DND-41 (cell line): ENCODE measurements at regions not wholly inside any gene's neighbourhood (a gene's known extent, or its start where the extent isn't known, plus 50 kb on each side); places are given as distances from the start of the nearest gene placed in this dataset.

Source experiments
- ATAC-seq: fragments of 200-7000 bp; cut with Tn5 transposase; 3 replicates; pipeline ENCODE4 v1.9.1; 2021; ENCODE audit warnings: low read depth; ENCODE audit not compliant: insufficient read depth
- DNase-seq: peaks from one replicate; pipeline ENCODE4 v3.0.0-alpha.2; 2020
- H2AFZ ChIP-seq: 2 replicates; pipeline ENCODE4 v1.6.0; 2012; ENCODE audit warnings: low read depth, low read length
- H3K27ac ChIP-seq: 2 replicates; pipeline ENCODE4 v1.5.1; 2012; ENCODE audit warnings: low read length, inconsistent platforms
- H3K27me3 ChIP-seq: fragments of 200-600 bp; sonication (generic); 2 replicates; pipeline ENCODE4 v1.6.0; 2012; ENCODE audit warnings: low read length, mild to moderate bottlenecking, inconsistent platforms; ENCODE audit not compliant: insufficient read depth, poor library complexity
- H3K36me3 ChIP-seq: 2 replicates; pipeline ENCODE4 v1.5.1; 2012; ENCODE audit warnings: low read length, inconsistent platforms; ENCODE audit not compliant: insufficient read depth
- H3K4me1 ChIP-seq: 2 replicates; pipeline ENCODE4 v1.5.1; 2012; ENCODE audit warnings: mild to moderate bottlenecking, low read length; ENCODE audit not compliant: insufficient read depth
- H3K4me2 ChIP-seq: 2 replicates; pipeline ENCODE4 v1.6.0; 2012; ENCODE audit warnings: mild to moderate bottlenecking, moderate library complexity, low read length, inconsistent platforms; ENCODE audit not compliant: insufficient read depth
- H3K4me3 ChIP-seq, 2 experiments: fragments of 200-600 bp in 1 of 2; shearing (Covaris generic) in 1 of 2; 2 replicates each; pipeline ENCODE4 v1.5.1; 2012 to 2016; ENCODE audit warnings: inconsistent platforms in 2 of 2, low read length in 2 of 2, mild to moderate bottlenecking in 2 of 2, low read depth in 1 of 2, moderate library complexity in 1 of 2
- H3K79me2 ChIP-seq: 2 replicates; pipeline ENCODE4 v1.6.0; 2012; ENCODE audit warnings: low read length, inconsistent platforms; ENCODE audit not compliant: insufficient read depth
- H3K9ac ChIP-seq: 2 replicates; pipeline ENCODE4 v1.6.0; 2012; ENCODE audit warnings: low read depth, mild to moderate bottlenecking, inconsistent platforms, low read length, moderate library complexity
- H3K9me3 ChIP-seq: 2 replicates; pipeline ENCODE4 v1.5.1; 2012; ENCODE audit warnings: low read length, moderate library complexity, mild to moderate bottlenecking, inconsistent platforms; ENCODE audit not compliant: insufficient read depth, severe bottlenecking
- H4K20me1 ChIP-seq: 2 replicates; pipeline ENCODE4 v1.6.0; 2012; ENCODE audit warnings: low read length; ENCODE audit not compliant: insufficient read depth
- CTCF ChIP-seq: IDR thresholded peaks from 2 replicates; pipeline ENCODE4 v1.5.1; 2012; ENCODE audit warnings: borderline replicate concordance, low read length, moderate library complexity, mild to moderate bottlenecking; ENCODE audit not compliant: poor library complexity, severe bottlenecking; ENCODE audit errors: extremely low read depth
- EZH2 ChIP-seq: IDR thresholded peaks from 3 replicates; pipeline ENCODE4 v1.6.1; 2012; ENCODE audit warnings: borderline replicate concordance, low read depth, mild to moderate bottlenecking, moderate library complexity, low read length, inconsistent platforms; ENCODE audit not compliant: severe bottlenecking

- Histone ChIP-seq H3K79me2 (no peaks in the 10 kb centered on the region), H2AFZ (no peak overlapping the region), H3K36me3 (no peaks in the 10 kb centered on the region), H3K4me2 (no peak overlapping the region), H3K9ac (no peak overlapping the region), H3K27me3 (no peaks in the 10 kb centered on the region), H3K9me3 (no peaks in the 10 kb centered on the region), H3K4me3 (no peak overlapping the region), H4K20me1 (no peaks in the 10 kb centered on the region), H3K27ac (no peak overlapping the region), H3K4me1 (no peaks in the 10 kb centered on the region)
- ATAC-seq, result no peak
- no peak for DNase-seq
- TF ChIP-seq CTCF, result no peak
- TF ChIP-seq EZH2, result no peak
Observed at GRCh38 chr3:87132801-87133200, 94.3 kb upstream of the CHMP2B start.

DNA sequence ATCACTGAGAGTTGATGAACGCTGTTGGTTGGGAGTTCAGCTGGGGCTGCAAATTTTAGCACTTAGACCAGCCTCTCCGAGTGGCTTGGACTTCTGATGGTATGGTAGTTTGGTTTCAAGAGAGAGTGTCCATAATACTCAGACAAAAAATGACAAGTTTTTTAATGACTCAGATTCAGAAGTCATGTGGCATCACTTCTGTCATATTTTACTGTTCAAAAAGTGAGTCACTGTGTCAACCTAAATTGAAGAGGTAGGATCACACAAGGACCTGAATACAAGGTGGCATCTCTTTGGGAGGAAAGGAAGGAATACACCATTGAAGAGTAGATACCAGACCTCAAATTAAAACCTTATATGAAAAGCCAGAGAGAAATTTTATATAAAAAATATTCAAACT is 99.1 kb upstream of the CHMP2B start:
- H2AFZ ChIP-seq, result no peak overlapping the region
- H3K27ac ChIP-seq, result no peak overlapping the region
- ATAC-seq (no peak), DNase-seq (no peak)
- no peaks in the 10 kb centered on the region for H4K20me1 ChIP-seq
- H3K9ac ChIP-seq, result no peak overlapping the region
- no peak overlapping the region for H3K4me3 ChIP-seq
- H3K36me3 ChIP-seq, result no peaks in the 10 kb centered on the region
- H3K27me3 ChIP-seq, result no peaks in the 10 kb centered on the region
- H3K79me2 ChIP-seq, result no peaks in the 10 kb centered on the region
- no peaks in the 10 kb centered on the region for H3K4me1 ChIP-seq
- no peak for TF ChIP-seq CTCF
- TF ChIP-seq EZH2, result no peak
- no peak overlapping the region for H3K4me2 ChIP-seq
- no peaks in the 10 kb centered on the region for H3K9me3 ChIP-seq

DNA sequence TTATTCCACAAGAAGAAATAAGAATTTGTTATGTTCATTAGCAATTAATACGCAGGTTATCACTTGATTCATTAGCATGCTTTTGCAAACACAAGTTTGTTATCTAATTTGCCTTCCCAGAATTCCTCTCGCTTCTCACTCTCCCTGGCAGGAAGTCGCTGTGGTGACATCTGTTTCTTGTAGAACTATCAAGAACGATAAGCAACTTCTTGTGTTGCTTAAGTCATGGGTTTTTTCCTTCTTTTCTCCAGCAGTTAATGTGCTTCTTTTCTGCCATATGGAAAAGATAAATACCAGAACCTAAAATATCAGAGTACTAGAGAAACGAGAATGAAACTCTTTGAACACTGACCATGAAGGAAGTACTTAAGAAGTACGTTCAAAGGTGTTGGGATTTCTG is 99.8 kb upstream of the CHMP2B start:
- H4K20me1 ChIP-seq, result no peaks in the 10 kb centered on the region
- no peak overlapping the region for H3K4me2 ChIP-seq
- no peak overlapping the region for H3K9ac ChIP-seq
- no peak for DNase-seq
- no peaks in the 10 kb centered on the region for H3K27me3 ChIP-seq
- no peaks in the 10 kb centered on the region for H3K36me3 ChIP-seq
- no peaks in the 10 kb centered on the region for H3K9me3 ChIP-seq
- no peak overlapping the region for H3K27ac ChIP-seq
- ATAC-seq, result no peak
- H3K79me2 ChIP-seq, result no peaks in the 10 kb centered on the region
- TF ChIP-seq CTCF, result no peak
- no peak overlapping the region for H2AFZ ChIP-seq
- H3K4me3 ChIP-seq, result no peak overlapping the region
- H3K4me1 ChIP-seq, result no peaks in the 10 kb centered on the region

DNA sequence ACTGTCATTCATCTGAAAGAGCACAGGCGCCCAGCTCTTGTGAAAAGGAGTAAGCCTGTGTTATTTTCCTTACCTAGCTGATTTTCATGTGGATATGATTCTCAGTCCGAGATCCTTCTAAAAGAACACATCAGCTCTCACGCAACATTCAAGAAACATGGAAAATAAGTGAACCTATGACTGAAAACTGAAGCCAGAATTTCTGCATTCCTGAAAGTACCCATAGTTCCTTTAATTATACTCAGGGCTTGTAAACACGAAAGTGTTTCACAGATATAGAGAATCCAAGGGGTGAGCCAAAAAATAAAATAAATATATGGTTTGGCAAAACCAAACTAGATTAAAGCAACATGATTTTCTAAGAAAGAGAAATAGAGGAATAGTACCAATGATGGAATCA is 100.8 kb upstream of the CHMP2B start:
- Histone ChIP-seq H3K27ac (no peak overlapping the region), H3K4me1 (no peaks in the 10 kb centered on the region), H3K4me3 (no peak overlapping the region), H3K4me2 (no peak overlapping the region), H3K9me3 (no peaks in the 10 kb centered on the region), H3K36me3 (no peaks in the 10 kb centered on the region), H3K27me3 (no peaks in the 10 kb centered on the region), H3K79me2 (no peaks in the 10 kb centered on the region), H4K20me1 (no peaks in the 10 kb centered on the region), H3K9ac (no peak overlapping the region), H2AFZ (no peak overlapping the region)
- TF ChIP-seq CTCF (no peak), EZH2 (no peak)
- ATAC-seq (no peak), DNase-seq (no peak)
